Subcutaneous abdominal adipose tissue (tissue), 5 donors: ENCODE measurements at regions not wholly inside any gene's neighbourhood (a gene's known extent, or its start where the extent isn't known, plus 50 kb on each side); places are given as distances from the start of the nearest gene placed in this dataset.
"Not testable (repeated sequence)": the region's sequence is repeated elsewhere in the genome, so short reads cannot be mapped to it uniquely, and the experiment has no call there.

Source experiments
- H3K27ac ChIP-seq: one replicate; pipeline ENCODE4 v1.7.0; 2013; ENCODE audit warnings: low read depth, mild to moderate bottlenecking, inconsistent platforms, low read length, moderate library complexity
- H3K27me3 ChIP-seq, 5 donors: one replicate each; pipeline ENCODE4 v1.7.0; 2013; ENCODE audit warnings: low read length in 5 of 5, inconsistent platforms in 1 of 5; ENCODE audit not compliant: control insufficient read depth in 5 of 5, insufficient read depth in 4 of 5
- H3K36me3 ChIP-seq, 5 donors: one replicate each; pipeline ENCODE4 v1.7.0; 2013; ENCODE audit warnings: low read length in 5 of 5; ENCODE audit not compliant: control insufficient read depth in 5 of 5, insufficient read depth in 5 of 5
- H3K4me1 ChIP-seq, 5 donors: one replicate each; pipeline ENCODE4 v1.7.0; 2013; ENCODE audit warnings: low read length in 5 of 5, mild to moderate bottlenecking in 3 of 5, moderate library complexity in 1 of 5; ENCODE audit not compliant: control insufficient read depth in 5 of 5, insufficient read depth in 5 of 5
- H3K4me3 ChIP-seq, 5 donors: one replicate each; pipeline ENCODE4 v1.7.0; 2013; ENCODE audit warnings: low read length in 5 of 5, low read depth in 1 of 5
- H3K9ac ChIP-seq, 5 donors: one replicate each; pipeline ENCODE4 v1.7.0; 2013; ENCODE audit warnings: low read length in 5 of 5, mild to moderate bottlenecking in 4 of 5, moderate library complexity in 3 of 5
- H3K9me3 ChIP-seq, 5 donors: one replicate each; pipeline ENCODE4 v1.7.0; 2013; ENCODE audit warnings: low read length in 5 of 5; ENCODE audit not compliant: control insufficient read depth in 5 of 5
- donor health status: healthy.
- donor health status: healthy.
- donor health status: healthy.
- donor health status: healthy.
- donor health status: healthy.

DNA sequence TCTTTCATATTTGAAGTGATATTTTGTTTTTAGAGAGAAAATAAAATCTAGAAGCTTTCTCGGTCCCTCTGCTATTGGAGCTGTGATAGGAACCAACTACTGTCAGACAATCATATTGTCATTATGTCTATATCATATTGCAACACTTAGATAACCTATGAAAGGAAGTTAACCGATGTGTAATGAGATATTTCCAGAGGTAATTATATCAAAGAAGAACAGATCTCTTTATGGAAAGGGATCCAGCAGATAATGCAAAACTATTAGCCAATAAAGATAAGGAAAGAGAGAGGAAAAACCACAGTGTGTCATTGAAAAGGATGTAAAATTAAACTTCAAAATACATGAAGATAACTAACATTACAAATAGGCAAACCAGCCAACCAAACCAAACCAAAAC is 529.1 kb upstream of the CCDC54 start:
- Histone ChIP-seq H3K9me3 (no peaks in the 10 kb centered on the region), H3K27me3 (no peaks in the 10 kb centered on the region), H3K9ac (no peak overlapping the region), H3K36me3 (no peaks in the 10 kb centered on the region), H3K27ac (no peak overlapping the region), H3K4me1 (peaks cover 0 to 6% (median 0%) of the 10 kb centered on the region in 5 donors), H3K4me3 (no peak overlapping the region)

DNA sequence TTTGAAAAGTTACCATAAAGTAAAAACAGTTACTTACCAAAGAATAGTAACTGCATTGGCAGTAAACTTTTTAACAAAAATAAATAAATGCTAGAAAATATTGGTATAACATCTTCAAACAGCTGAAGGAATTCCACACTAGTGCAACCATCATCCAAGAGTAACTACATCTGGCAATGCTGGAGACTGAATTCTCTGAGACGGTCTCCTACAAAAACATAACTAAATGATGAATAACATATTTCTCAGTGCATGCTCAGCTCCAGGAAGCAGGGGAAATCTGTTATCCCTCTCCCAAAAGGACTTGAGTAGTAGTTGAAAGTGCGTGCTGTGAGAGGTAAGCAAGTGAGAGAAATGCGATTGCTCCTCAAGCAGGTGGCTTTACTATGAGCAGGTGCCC is 526.8 kb upstream of the CCDC54 start:
- Histone ChIP-seq H3K9ac (no peak overlapping the region), H3K36me3 (no peaks in the 10 kb centered on the region), H3K27ac (no peak overlapping the region), H3K4me3 (no peak overlapping the region), H3K9me3 (no peaks in the 10 kb centered on the region), H3K27me3 (no peaks in the 10 kb centered on the region), H3K4me1 (peaks cover 0 to 6% (median 0%) of the 10 kb centered on the region in 5 donors)

DNA sequence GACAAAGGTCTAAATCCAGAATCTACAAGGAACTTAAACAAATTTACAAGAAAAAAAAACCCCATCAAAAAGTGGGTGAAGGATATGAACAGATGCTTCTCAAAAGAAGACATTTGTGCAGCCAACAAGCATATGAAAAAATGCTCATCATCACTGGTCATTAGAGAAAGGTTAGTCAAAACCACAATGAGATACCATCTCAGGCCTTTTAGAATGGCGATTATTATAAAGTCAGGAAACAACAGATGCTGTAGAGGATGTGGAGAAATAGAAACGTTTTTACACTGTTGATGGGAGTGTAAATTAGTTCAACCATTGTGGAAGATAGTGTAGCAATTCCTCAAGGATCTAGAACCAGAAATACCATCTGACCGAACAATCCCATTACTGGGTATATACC is 518.9 kb upstream of the CCDC54 start:
- H3K27me3 ChIP-seq, H3K4me3 ChIP-seq, H3K4me1 ChIP-seq, H3K9me3 ChIP-seq, H3K27ac ChIP-seq, H3K36me3 ChIP-seq, H3K9ac ChIP-seq: not testable (repeated sequence)

DNA sequence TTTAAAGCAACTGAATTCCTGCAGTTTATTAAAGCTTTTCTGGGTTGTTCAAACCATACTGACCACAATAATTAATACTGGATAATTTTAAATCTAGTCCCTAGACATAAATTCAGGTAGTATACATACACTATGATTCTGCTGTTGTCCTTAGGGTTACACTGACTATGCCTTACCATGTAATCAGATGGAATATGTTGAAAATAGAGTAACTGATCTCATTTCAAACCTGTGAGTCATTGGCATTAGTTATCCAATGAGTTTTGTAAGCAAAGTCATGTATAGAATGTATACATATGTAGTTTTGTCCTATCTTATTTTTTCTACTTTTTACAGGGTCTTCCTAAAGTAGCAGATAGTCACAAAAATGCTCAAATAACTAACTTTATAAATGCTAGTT is 517.1 kb upstream of the CCDC54 start:
- no peak overlapping the region for H3K9ac ChIP-seq
- no peaks in the 10 kb centered on the region for H3K36me3 ChIP-seq
- H3K4me1 ChIP-seq, result no peaks in the 10 kb centered on the region
- H3K27me3 ChIP-seq, result no peaks in the 10 kb centered on the region
- H3K27ac ChIP-seq, result no peak overlapping the region
- no peaks in the 10 kb centered on the region for H3K9me3 ChIP-seq
- no peak overlapping the region for H3K4me3 ChIP-seq

DNA sequence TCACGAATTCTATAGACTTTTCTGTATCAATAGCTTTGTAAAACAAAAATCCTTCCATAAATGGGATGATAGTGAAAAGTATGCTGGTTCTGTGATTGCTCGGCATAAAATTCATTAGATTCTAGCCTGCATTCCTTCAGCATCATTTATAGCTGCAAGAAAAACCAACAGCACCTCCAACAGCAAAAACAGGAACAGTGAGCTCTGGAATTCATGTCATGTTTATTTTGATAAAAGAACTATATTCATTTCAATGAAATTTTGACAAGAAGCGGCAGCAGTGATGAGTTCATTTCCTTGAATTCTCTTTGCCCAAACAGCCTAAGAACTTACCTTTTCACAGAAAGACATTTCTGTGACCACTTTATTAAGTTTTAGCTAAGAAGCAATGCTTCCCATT is 515.2 kb upstream of the CCDC54 start:
- Histone ChIP-seq H3K4me1 (no peaks in the 10 kb centered on the region), H3K9me3 (peaks cover 0 to 3% (median 0%) of the 10 kb centered on the region in 5 donors), H3K27ac (no peak overlapping the region), H3K36me3 (no peaks in the 10 kb centered on the region), H3K9ac (no peak overlapping the region), H3K27me3 (no peaks in the 10 kb centered on the region), H3K4me3 (no peak overlapping the region)

DNA sequence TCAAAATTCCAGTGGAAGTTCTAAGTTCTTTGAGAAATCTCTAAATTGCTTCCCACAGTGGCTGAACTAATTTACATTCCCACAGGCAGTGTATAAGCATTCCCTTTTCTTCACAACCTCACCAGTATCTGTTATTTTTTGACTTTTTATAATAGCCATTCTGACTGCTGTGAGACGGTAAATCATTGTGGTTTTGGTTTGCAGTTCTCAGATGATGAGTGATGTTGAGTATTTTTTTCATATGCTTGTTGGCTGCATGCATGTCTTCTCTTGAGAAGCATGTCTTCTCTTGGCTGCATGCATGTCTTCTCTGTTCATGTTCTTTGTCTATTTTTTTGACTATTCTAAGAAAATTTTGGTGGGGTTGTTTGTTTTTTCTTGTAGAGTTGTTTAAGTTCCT is 499.6 kb upstream of the CCDC54 start:
- H3K27me3 ChIP-seq, result no peaks in the 10 kb centered on the region

DNA sequence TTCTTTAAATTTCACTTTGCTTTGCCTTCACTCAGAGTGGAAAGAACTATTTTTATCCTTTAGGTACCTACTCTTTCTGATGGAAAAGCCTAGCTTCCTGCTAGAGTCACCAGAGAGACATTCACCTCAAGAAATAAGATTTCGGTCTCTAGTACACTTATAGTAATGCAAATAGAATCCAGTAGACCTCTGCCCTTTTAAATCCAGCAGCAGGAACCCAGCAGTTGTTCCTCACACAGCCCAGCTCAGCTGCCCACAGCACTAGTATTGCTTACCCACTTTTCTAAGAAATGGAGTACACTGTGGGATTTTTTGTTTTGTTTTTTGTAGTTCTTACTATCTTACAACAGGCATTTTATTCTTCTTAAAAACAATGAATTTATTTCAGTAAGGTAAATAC is 497.0 kb upstream of the CCDC54 start:
- H3K27me3 ChIP-seq, result no peaks in the 10 kb centered on the region
- no peak overlapping the region for H3K27ac ChIP-seq
- peaks cover 0 to 4% (median 0%) of the 10 kb centered on the region in 5 donors for H3K9me3 ChIP-seq
- H3K36me3 ChIP-seq, result no peaks in the 10 kb centered on the region
- no peak overlapping the region for H3K4me3 ChIP-seq
- H3K9ac ChIP-seq, result no peak overlapping the region
- H3K4me1 ChIP-seq, result no peaks in the 10 kb centered on the region

More for the DNA sequence above, 499.6 kb upstream of the CCDC54 start:
- Histone ChIP-seq H3K36me3 (no peaks in the 10 kb centered on the region), H3K9me3 (no peaks in the 10 kb centered on the region), H3K4me3 (no peak overlapping the region), H3K27ac (no peak overlapping the region), H3K9ac (no peak overlapping the region), H3K4me1 (no peaks in the 10 kb centered on the region)

DNA sequence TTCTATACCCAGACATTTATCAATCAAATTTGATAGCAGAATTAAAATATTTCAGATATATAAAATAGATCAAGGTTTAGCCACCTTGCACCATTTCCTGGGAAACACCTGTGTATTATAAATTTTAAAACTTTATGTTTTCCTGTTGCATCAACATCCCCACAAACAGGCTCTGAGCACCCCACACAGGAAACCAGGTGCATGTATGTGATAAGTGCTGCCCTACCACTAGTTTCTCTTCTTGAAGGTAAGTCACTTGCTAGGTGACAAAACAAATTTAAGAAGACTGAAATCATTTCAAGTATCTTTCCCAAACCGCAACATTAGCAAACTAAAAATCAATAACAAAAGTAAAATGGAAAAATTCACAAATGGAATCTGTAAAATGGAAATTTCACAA is 496.1 kb upstream of the CCDC54 start:
- no peaks in the 10 kb centered on the region for H3K27me3 ChIP-seq
- H3K27ac ChIP-seq, result no peak overlapping the region
- no peaks in the 10 kb centered on the region for H3K4me1 ChIP-seq
- peaks cover 3 to 10% (median 4%) of the 10 kb centered on the region in 5 donors for H3K9me3 ChIP-seq
- H3K36me3 ChIP-seq, result no peaks in the 10 kb centered on the region
- no peak overlapping the region for H3K9ac ChIP-seq
- no peak overlapping the region for H3K4me3 ChIP-seq

DNA sequence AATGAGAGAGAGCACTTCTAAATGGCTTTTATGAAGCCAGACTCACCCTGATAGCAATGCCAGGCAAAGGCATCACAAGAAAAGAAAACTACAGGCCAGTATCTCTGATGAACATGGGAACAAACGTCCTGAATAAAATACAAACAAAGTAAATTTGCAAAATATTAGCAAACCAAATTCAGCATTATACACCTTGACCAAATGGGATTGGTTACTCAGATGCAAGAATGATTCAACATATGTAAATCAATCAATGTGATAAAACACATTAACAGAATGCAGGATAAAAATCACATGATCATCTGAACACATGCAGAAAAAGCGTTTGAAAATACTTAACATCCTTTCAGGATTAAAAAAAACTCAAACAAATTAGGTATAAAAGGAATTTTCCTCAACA is 494.9 kb upstream of the CCDC54 start:
- Histone ChIP-seq H3K4me1 (no peaks in the 10 kb centered on the region), H3K9me3 (peaks cover 3 to 15% (median 8%) of the 10 kb centered on the region in 5 donors), H3K36me3 (no peaks in the 10 kb centered on the region), H3K27ac (no peak overlapping the region), H3K9ac (no peak overlapping the region), H3K27me3 (no peaks in the 10 kb centered on the region), H3K4me3 (no peak overlapping the region)

DNA sequence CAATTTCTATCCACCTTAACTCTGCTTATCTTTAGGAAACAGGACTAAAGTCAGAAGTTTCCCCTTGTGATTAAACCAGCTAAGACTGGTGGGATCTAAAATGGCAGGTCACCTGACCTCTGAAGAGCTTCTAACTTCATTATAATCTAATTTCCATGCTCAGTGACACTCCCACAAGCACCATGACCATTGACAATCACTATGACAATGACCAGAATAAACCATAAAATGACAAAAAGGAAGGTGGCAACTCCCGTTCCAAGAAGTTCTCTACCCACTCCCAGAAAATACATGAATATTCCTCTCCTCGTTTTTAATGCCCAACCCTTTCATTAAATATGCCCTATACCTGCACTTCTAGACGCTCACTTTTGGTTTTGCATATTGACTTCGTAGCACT is 471.2 kb upstream of the CCDC54 start:
- H3K4me1 ChIP-seq, result no peaks in the 10 kb centered on the region
- H3K9ac ChIP-seq, result no peak overlapping the region
- H3K9me3 ChIP-seq, result peaks cover 0 to 4% (median 0%) of the 10 kb centered on the region in 5 donors
- H3K27me3 ChIP-seq, result no peaks in the 10 kb centered on the region
- no peaks in the 10 kb centered on the region for H3K36me3 ChIP-seq
- H3K27ac ChIP-seq, result no peak overlapping the region
- no peak overlapping the region for H3K4me3 ChIP-seq
